OCI-LY3 (cell line): ENCODE measurements at regions not wholly inside any gene's neighbourhood (a gene's known extent, or its start where the extent isn't known, plus 50 kb on each side); places are given as distances from the start of the nearest gene placed in this dataset.
"Not testable (repeated sequence)": the region's sequence is repeated elsewhere in the genome, so short reads cannot be mapped to it uniquely, and the experiment has no call there.

ENCODE experiments used
- H2AFZ ChIP-seq: fragments of 200-600, 300-600 bp; shearing (Covaris generic); 2 replicates; pipeline ENCODE4 v1.6.0; 2014; ENCODE audit warnings: antibody characterized with exemption, low read depth, low read length
- H3K27ac ChIP-seq: fragments of 200-600, 300-600 bp; sonication (generic); 2 replicates; pipeline ENCODE4 v1.5.1; 2014; ENCODE audit warnings: mild to moderate bottlenecking, low read length, moderate library complexity, mixed read lengths
- H3K27me3 ChIP-seq: fragments of 200-600, 300-600 bp; sonication (generic); 2 replicates; pipeline ENCODE4 v1.6.1; 2014; ENCODE audit warnings: low read depth, low read length, mixed read lengths
- H3K36me3 ChIP-seq: fragments of 200-600, 300-600 bp; sonication (generic); replicated peaks from 2 replicates; pipeline ENCODE3; 2014; ENCODE audit warnings: low read depth, low read length, mixed read lengths
- H3K4me1 ChIP-seq: fragments of 300-600, 200-600 bp; sonication (generic); 2 replicates; pipeline ENCODE4 v1.6.1; 2014; ENCODE audit warnings: low read length, mixed read lengths
- H3K4me2 ChIP-seq: fragments of 200-600, 300-600 bp; sonication (generic); 2 replicates; pipeline ENCODE4 v1.6.1; 2014; ENCODE audit warnings: low read length, mixed read lengths
- H3K4me3 ChIP-seq: fragments of 300-600, 200-600 bp; sonication (generic); 2 replicates; pipeline ENCODE4 v1.5.1; 2014; ENCODE audit warnings: antibody characterized with exemption, mild to moderate bottlenecking, low read length, moderate library complexity
- H3K79me2 ChIP-seq: fragments of 300-600, 200-600 bp; shearing (Covaris generic); 2 replicates; pipeline ENCODE4 v1.6.1; 2014; ENCODE audit warnings: mild to moderate bottlenecking, low read length, mixed read lengths
- H3K9ac ChIP-seq: fragments of 300-600, 200-600 bp; shearing (Covaris generic); 2 replicates; pipeline ENCODE4 v1.6.0; 2014; ENCODE audit warnings: mild to moderate bottlenecking, low read length, moderate library complexity
- H3K9me3 ChIP-seq: fragments of 200-600, 300-600 bp; shearing (Covaris generic); 2 replicates; pipeline ENCODE4 v1.6.1; 2014; ENCODE audit warnings: low read length, mixed read lengths; ENCODE audit not compliant: insufficient read depth
- H4K20me1 ChIP-seq: fragments of 200-600, 300-600 bp; sonication (generic); 2 replicates; pipeline ENCODE4 v1.6.1; 2016; ENCODE audit warnings: low read length, mixed read lengths; ENCODE audit not compliant: insufficient read depth
- EZH2phosphoT487 ChIP-seq: fragments of 200-600 bp; shearing (Covaris generic); IDR thresholded peaks from 2 replicates; pipeline ENCODE4 v1.6.1; 2018; ENCODE audit warnings: antibody characterized with exemption, mixed run types, low read depth
- TF ChIP-seq, protein P1 (sequence below): fragments of 200-600, 300-600 bp; sonication (generic); IDR thresholded peaks from 2 replicates; pipeline ENCODE4 v1.5.1; 2014; ENCODE audit warnings: antibody characterized with exemption, low read length, low read depth

DNA sequence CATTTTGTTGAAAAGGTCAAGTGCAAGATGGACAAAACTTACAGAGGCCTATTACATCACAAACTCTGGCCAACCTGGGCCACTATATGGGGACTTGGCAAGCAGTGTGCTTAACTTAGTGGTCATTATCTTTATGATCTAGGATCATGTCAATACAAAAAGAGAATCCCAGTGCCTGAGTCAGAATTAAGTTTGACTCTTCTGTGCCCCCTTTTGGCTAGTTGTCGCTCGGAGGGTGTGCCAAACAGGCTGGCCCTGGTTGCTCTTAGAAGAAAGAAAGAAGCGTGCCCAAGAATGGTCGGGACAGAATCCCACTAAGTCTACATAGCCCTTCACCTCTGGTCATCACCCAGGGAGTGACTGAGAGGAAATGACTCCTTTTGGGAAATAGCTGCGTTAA lies 100.1 kb downstream of the EIF4E start:
- H3K36me3 ChIP-seq: no peaks in the 10 kb centered on the region

DNA sequence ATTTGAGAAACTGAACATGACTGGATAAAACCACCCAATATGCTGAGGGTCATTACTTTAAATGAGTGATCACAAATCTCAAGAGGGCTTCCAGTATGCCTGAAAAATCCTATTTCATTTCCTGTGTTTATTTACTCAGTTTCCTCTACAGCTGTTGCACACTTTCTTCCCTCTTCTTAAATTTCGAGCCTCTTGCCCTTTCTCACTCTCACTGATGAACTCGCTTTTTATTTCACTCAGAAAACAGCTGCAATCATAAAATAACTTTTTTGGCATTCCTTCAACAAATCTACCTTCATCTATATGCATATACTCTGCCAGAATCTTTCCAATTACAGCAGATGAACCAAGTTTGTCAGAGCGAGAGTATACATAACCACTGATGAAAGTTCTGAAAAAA lies 101.3 kb downstream of the EIF4E start:
- H3K27ac ChIP-seq: no peak overlapping the region
- no peak overlapping the region for H2AFZ ChIP-seq
- H4K20me1 ChIP-seq: no peaks in the 10 kb centered on the region
- peaks cover 6% of the 10 kb centered on the region; the same call in 1 of the 2 replicates for H3K27me3 ChIP-seq
- H3K4me1 ChIP-seq: no peaks in the 10 kb centered on the region
- H3K36me3 ChIP-seq: no peaks in the 10 kb centered on the region
- H3K9ac ChIP-seq: no peak overlapping the region
- H3K4me3 ChIP-seq: no peak overlapping the region
- TF ChIP-seq EZH2phosphoT487: no peak
- TF ChIP-seq, protein P1, sequence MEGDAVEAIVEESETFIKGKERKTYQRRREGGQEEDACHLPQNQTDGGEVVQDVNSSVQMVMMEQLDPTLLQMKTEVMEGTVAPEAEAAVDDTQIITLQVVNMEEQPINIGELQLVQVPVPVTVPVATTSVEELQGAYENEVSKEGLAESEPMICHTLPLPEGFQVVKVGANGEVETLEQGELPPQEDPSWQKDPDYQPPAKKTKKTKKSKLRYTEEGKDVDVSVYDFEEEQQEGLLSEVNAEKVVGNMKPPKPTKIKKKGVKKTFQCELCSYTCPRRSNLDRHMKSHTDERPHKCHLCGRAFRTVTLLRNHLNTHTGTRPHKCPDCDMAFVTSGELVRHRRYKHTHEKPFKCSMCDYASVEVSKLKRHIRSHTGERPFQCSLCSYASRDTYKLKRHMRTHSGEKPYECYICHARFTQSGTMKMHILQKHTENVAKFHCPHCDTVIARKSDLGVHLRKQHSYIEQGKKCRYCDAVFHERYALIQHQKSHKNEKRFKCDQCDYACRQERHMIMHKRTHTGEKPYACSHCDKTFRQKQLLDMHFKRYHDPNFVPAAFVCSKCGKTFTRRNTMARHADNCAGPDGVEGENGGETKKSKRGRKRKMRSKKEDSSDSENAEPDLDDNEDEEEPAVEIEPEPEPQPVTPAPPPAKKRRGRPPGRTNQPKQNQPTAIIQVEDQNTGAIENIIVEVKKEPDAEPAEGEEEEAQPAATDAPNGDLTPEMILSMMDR: no peak
- no peak overlapping the region for H3K4me2 ChIP-seq
- H3K79me2 ChIP-seq: no peaks in the 10 kb centered on the region
- no peaks in the 10 kb centered on the region for H3K9me3 ChIP-seq

More for the DNA sequence above, 100.1 kb downstream of the EIF4E start:
- Histone ChIP-seq H2AFZ (no peak overlapping the region), H3K79me2 (no peaks in the 10 kb centered on the region), H3K4me3 (no peak overlapping the region), H3K27ac (no peak overlapping the region), H3K9ac (no peak overlapping the region), H3K9me3 (no peaks in the 10 kb centered on the region), H4K20me1 (no peaks in the 10 kb centered on the region), H3K4me1 (no peaks in the 10 kb centered on the region), H3K4me2 (no peak overlapping the region), H3K27me3 (peaks cover 6% of the 10 kb centered on the region; the same call in 1 of the 2 replicates)
- TF ChIP-seq EZH2phosphoT487: no peak
- TF ChIP-seq, protein P1: peak; percentile 69

- TF ChIP-seq, protein P1: no peak
- no peak for TF ChIP-seq EZH2phosphoT487
- H3K4me2 ChIP-seq: no peak overlapping the region
These were observed 106.8 kb downstream of the EIF4E start for GRCh38 chr4:98822144-98822543.

DNA sequence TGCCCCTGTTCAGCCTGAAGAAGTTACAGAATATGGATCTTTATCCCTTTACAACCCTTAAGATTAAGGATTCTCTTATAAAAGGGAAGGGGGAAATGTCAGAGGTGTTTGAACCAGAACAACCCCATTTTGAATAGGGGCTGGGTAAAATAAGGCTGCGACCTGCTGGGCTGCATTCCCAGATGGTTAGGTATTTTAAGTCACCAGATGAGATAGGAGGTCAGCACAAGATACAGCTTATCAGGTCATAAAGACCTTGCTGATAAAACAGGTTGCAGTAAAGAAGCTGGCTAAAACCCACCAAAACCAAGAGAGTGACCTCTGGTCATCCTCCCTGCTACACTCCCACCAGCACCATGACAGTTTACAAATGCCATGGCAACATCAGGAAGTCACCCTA lies 110.8 kb downstream of the EIF4E start:
- not testable (repeated sequence) for H4K20me1 ChIP-seq, H3K9ac ChIP-seq, H3K4me2 ChIP-seq, H3K79me2 ChIP-seq, H3K36me3 ChIP-seq, H3K4me3 ChIP-seq, H3K27ac ChIP-seq, H3K27me3 ChIP-seq, H2AFZ ChIP-seq, H3K4me1 ChIP-seq
- H3K9me3 ChIP-seq: peaks cover 13% of the 10 kb centered on the region; the same call in 1 of the 2 replicates

More at GRCh38 chr4:98822144-98822543, 106.8 kb downstream of the EIF4E start:
- H3K27me3 ChIP-seq: peaks cover 3% of the 10 kb centered on the region; the same call in 1 of the 2 replicates
- no peak overlapping the region for H3K9ac ChIP-seq
- no peaks in the 10 kb centered on the region for H3K4me1 ChIP-seq
- H3K9me3 ChIP-seq: peaks cover 3% of the 10 kb centered on the region; the same call in 1 of the 2 replicates
- H3K36me3 ChIP-seq: no peaks in the 10 kb centered on the region
- no peak overlapping the region for H3K4me3 ChIP-seq
- no peak overlapping the region for H2AFZ ChIP-seq
- no peak overlapping the region for H3K27ac ChIP-seq
- H4K20me1 ChIP-seq: no peaks in the 10 kb centered on the region
- no peaks in the 10 kb centered on the region for H3K79me2 ChIP-seq
